Keratinocyte (primary cell): ENCODE measurements at regions not wholly inside any gene's neighbourhood (a gene's known extent, or its start where the extent isn't known, plus 50 kb on each side); places are given as distances from the start of the nearest gene placed in this dataset.

Experiments used
- CTCF ChIP-seq, 3 experiments: IDR thresholded peaks in 1 of 3; conservative IDR thresholded peaks in 1 of 3; optimal IDR thresholded peaks in 1 of 3; 2 replicates in 2 of 3; 3 replicates in 1 of 3; pipeline versions ENCODE3 to v1.5.1; 2011; ENCODE audit warnings: low read length in 3 of 3, mild to moderate bottlenecking in 3 of 3, moderate library complexity in 2 of 3, control low read depth in 1 of 3, inconsistent platforms in 1 of 3; ENCODE audit not compliant: insufficient read depth in 2 of 3; ENCODE audit errors: extremely low read depth in 1 of 3
- EZH2 ChIP-seq: IDR thresholded peaks from one replicate; pipeline ENCODE4 v1.6.1; 2012; ENCODE audit warnings: inconsistent platforms, mild to moderate bottlenecking, low read length, moderate library complexity

GRCh38 chr5:174339130-174339529 is 293.6 kb downstream of the NSG2 start:
- no peak for TF ChIP-seq CTCF (optimal IDR thresholded peaks at IDR 0.05 in 1 of 3, IDR thresholded peaks at IDR 0.05 in 1 of 3, conservative IDR thresholded peaks at IDR 0.05 in 1 of 3; ENCODE audit: extremely low read depth in 1 of 3, insufficient read depth in 2 of 3, low read length in 3 of 3)
- TF ChIP-seq EZH2, result no peak
